IMR-90 (cell line): ENCODE measurements at regions not wholly inside any gene's neighbourhood (a gene's known extent, or its start where the extent isn't known, plus 50 kb on each side); places are given as distances from the start of the nearest gene placed in this dataset.

Source experiments
- ATAC-seq: fragments of 200-7000 bp; cut with Tn5 transposase; 2 replicates; pipeline ENCODE4 v1.9.1; 2020; ENCODE audit warnings: low read depth, mild to moderate bottlenecking, moderate library complexity
- BruUV-seq: library from RNA; stranded (reverse); fragments of 400-500 nt; replicated peaks from 2 replicates; lab custom pipeline; 2021; lab: Mats Ljungman, UMichigan
- CTCF ChIA-PET: fragments of 300-600 bp; formaldehyde crosslinking; extraction: SDS; loops from one replicate; lab custom pipeline; 2021; ENCODE audit warnings: antibody characterized with exemption; lab: Yijun Ruan, JAX
- POLR2A ChIA-PET: fragments of 300-600 bp; sonication (Branson Sonifier 250); formaldehyde crosslinking; loops from one replicate; lab custom pipeline; 2022; ENCODE audit warnings: antibody characterized with exemption; ENCODE audit not compliant: unreplicated experiment; lab: Charles Lee
- DNase-seq: peaks from one replicate; pipeline ENCODE4 v3.0.0; 2013
- H2AFZ ChIP-seq: replicated peaks from 2 replicates; pipeline ENCODE3; 2013; ENCODE audit warnings: low read length, mild to moderate bottlenecking; ENCODE audit not compliant: poor library complexity
- H2AK5ac ChIP-seq: 2 replicates; pipeline ENCODE4 v1.6.1; 2013; ENCODE audit warnings: low read depth, low read length, inconsistent platforms
- H2AK9ac ChIP-seq: replicated peaks from 2 replicates; pipeline ENCODE3; 2013; ENCODE audit warnings: mild to moderate bottlenecking, low read depth, low read length, moderate library complexity; ENCODE audit not compliant: poor library complexity
- H2BK120ac ChIP-seq: 2 replicates; pipeline ENCODE4 v1.6.1; 2013; ENCODE audit warnings: low read depth, low read length, inconsistent platforms
- H2BK15ac ChIP-seq: 3 replicates; pipeline ENCODE4 v1.6.1; 2013; ENCODE audit warnings: low read depth, low read length, inconsistent platforms
- H2BK20ac ChIP-seq: 2 replicates; pipeline ENCODE4 v1.6.1; 2013; ENCODE audit warnings: low read depth, mild to moderate bottlenecking, inconsistent platforms, low read length, moderate library complexity
- H2BK5ac ChIP-seq: 2 replicates; pipeline ENCODE4 v1.6.1; 2013; ENCODE audit warnings: mild to moderate bottlenecking, low read depth, low read length, inconsistent platforms; ENCODE audit not compliant: poor library complexity, severe bottlenecking
- H3K14ac ChIP-seq: replicated peaks from 2 replicates; pipeline ENCODE4 v1.6.1; 2013; ENCODE audit warnings: low read depth, low read length, inconsistent platforms
- H3K18ac ChIP-seq: 2 replicates; pipeline ENCODE4 v1.6.1; 2013; ENCODE audit warnings: low read depth, low read length, control low read depth
- H3K23ac ChIP-seq: 2 replicates; pipeline ENCODE4 v1.6.1; 2013; ENCODE audit warnings: low read depth, low read length, inconsistent platforms
- H3K27ac ChIP-seq: 2 replicates; pipeline ENCODE4 v1.5.1; 2013; ENCODE audit warnings: mild to moderate bottlenecking, control low read depth, low read length; ENCODE audit not compliant: insufficient read depth
- H3K27me3 ChIP-seq: 2 replicates; pipeline ENCODE4 v1.6.1; 2013; ENCODE audit warnings: low read length; ENCODE audit not compliant: control insufficient read depth, insufficient read depth
- H3K36me3 ChIP-seq: 2 replicates; pipeline ENCODE4 v1.6.1; 2013; ENCODE audit warnings: low read length, mixed read lengths; ENCODE audit not compliant: control insufficient read depth, insufficient read depth
- H3K4ac ChIP-seq: 2 replicates; pipeline ENCODE4 v1.6.1; 2013; ENCODE audit warnings: low read depth, low read length, inconsistent platforms
- H3K4me1 ChIP-seq: 2 replicates; pipeline ENCODE4 v1.6.1; 2013; ENCODE audit warnings: low read length, mixed read lengths; ENCODE audit not compliant: control insufficient read depth, insufficient read depth
- H3K4me2 ChIP-seq: 2 replicates; pipeline ENCODE4 v1.6.1; 2013; ENCODE audit warnings: low read depth, mild to moderate bottlenecking, control low read depth, low read length, moderate library complexity
- H3K4me3 ChIP-seq: 2 replicates; pipeline ENCODE4 v1.5.1; 2013; ENCODE audit warnings: low read depth, mild to moderate bottlenecking, control low read depth, low read length, moderate library complexity; ENCODE audit not compliant: insufficient read depth
- H3K56ac ChIP-seq: 2 replicates; pipeline ENCODE4 v1.6.1; 2013; ENCODE audit warnings: low read length, inconsistent platforms; ENCODE audit not compliant: insufficient read depth; ENCODE audit errors: extremely low read depth
- H3K79me1 ChIP-seq, 2 experiments: 2 replicates each; pipeline ENCODE4 v1.6.1; 2013; ENCODE audit warnings: low read length in 2 of 2, inconsistent platforms in 1 of 2, low read depth in 1 of 2
- H3K9ac ChIP-seq: 2 replicates; pipeline ENCODE4 v1.6.1; 2013; ENCODE audit warnings: low read depth, low read length, control low read depth
- H3K9me1 ChIP-seq: 2 replicates; pipeline ENCODE4 v1.6.1; 2013; ENCODE audit warnings: low read length, inconsistent platforms; ENCODE audit not compliant: insufficient read depth
- H3K9me3 ChIP-seq: 2 replicates; pipeline ENCODE4 v1.6.1; 2013; ENCODE audit warnings: low read length; ENCODE audit not compliant: control insufficient read depth, insufficient read depth
- H4K20me1 ChIP-seq: 2 replicates; pipeline ENCODE4 v1.6.1; 2013; ENCODE audit warnings: low read length, inconsistent platforms; ENCODE audit not compliant: insufficient read depth
- H4K5ac ChIP-seq: 2 replicates; pipeline ENCODE4 v1.6.1; 2013; ENCODE audit warnings: mild to moderate bottlenecking, low read depth, low read length, control low read depth
- H4K8ac ChIP-seq, 2 experiments: 2 replicates each; pipeline ENCODE4 v1.6.1; 2013; ENCODE audit warnings: low read depth in 2 of 2, low read length in 2 of 2, control low read depth in 1 of 2, inconsistent platforms in 1 of 2
- H4K91ac ChIP-seq: 2 replicates; pipeline ENCODE4 v1.6.1; 2013; ENCODE audit warnings: low read depth, low read length, inconsistent platforms; ENCODE audit not compliant: insufficient read depth
- CEBPB ChIP-seq: IDR thresholded peaks from 2 replicates; pipeline ENCODE4 v1.6.1; 2012; ENCODE audit warnings: low read depth, low read length, improper control_type of control experiment
- ELK1 ChIP-seq: fragments of 150-350 bp; IDR thresholded peaks from 2 replicates; pipeline ENCODE4 v1.6.1; 2016; ENCODE audit warnings: low read depth, mild to moderate bottlenecking, low read length, moderate library complexity, borderline replicate concordance
- POLR2A ChIP-seq: IDR thresholded peaks from 2 replicates; pipeline ENCODE4 v1.6.1; 2012; ENCODE audit warnings: mild to moderate bottlenecking, low read depth, low read length
- RAD21 ChIP-seq: IDR thresholded peaks from 2 replicates; pipeline ENCODE4 v1.6.1; 2012; ENCODE audit warnings: low read length, improper control_type of control experiment
- SMC3 ChIP-seq: fragments of 150-350 bp; IDR thresholded peaks from 2 replicates; pipeline ENCODE4 v1.6.1; 2016; ENCODE audit warnings: low read depth, mild to moderate bottlenecking, antibody characterized with exemption, low read length, moderate library complexity
- WGBS, 2 experiments: methylation state at CpG; one replicate each; pipeline versions ENCODE4 v1.1.5 to v1.1.7; 2013; ENCODE audit warnings: missing lambda C conversion rate in 2 of 2; ENCODE audit not compliant: insufficient read length in 1 of 2; ENCODE audit errors: extremely low coverage in 2 of 2; 5-methylcytosine and 5-hydroxymethylcytosine counted together
- dilution Hi-C: fragments of 300-500 bp; cut with HindIII; formaldehyde crosslinking; loops from one replicate; pipeline ENCODE4 v1.14.3; 2018; ENCODE audit warnings: low sequenced_read_pairs; ENCODE audit not compliant: unreplicated experiment
- in situ Hi-C: fragments of 300-500 bp; cut with MboI; formaldehyde crosslinking; loops from 3 replicates; pipeline ENCODE4 v1.14.3; 2019; ENCODE audit warnings: low sequenced_read_pairs, inconsistent platforms, mixed read lengths
- intact Hi-C: fragments of 100-400 bp; cut with micrococcal nuclease; formaldehyde crosslinking; loops from 2 replicates; pipeline ENCODE4 v1.10.0; 2022

DNA sequence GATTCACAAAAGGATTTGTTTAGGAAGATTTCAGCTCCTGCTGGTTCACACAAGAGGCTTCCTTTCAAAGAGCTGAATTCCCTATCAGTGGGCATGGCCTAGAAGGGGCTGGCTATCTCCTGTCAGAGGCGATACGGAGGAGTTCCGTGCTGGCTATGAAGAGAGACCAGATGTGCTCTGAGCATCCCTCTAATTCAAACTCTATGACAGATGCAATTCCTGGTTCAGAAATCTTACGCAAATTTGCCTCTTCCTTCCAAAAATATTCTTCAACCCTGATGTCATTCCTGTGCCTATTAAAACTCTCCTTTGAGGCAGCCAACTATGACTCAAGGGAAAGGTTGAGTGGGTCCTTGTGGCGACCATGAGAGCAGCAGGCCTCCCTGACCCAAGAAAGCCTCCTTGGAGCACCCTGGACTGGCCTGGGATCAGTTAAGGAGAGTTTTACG, 139.3 kb upstream of the HES1 start:
- no peak for TF ChIP-seq ELK1
- no peak for TF ChIP-seq POLR2A
- no peak for TF ChIP-seq SMC3
- no peak for TF ChIP-seq RAD21
- no peak for TF ChIP-seq CEBPB
- H2AFZ ChIP-seq, result no peak overlapping the region
- peaks cover 41% of the 10 kb centered on the region for H3K27me3 ChIP-seq
- ATAC-seq (no peak), DNase-seq (no peak)
- no peaks in the 10 kb centered on the region for H4K20me1 ChIP-seq
- H3K36me3 ChIP-seq, result no peaks in the 10 kb centered on the region
- no peaks in the 10 kb centered on the region for H3K9me1 ChIP-seq
- H3K4me2 ChIP-seq, result no peak overlapping the region
- ChIA-PET POLR2A (no interaction called here), CTCF (no interaction called here)
- H2BK15ac ChIP-seq, result no peak overlapping the region
- H3K4me3 ChIP-seq, result no peak overlapping the region
- no peak overlapping the region for H2BK20ac ChIP-seq
- H3K18ac ChIP-seq, result no peak overlapping the region
- H4K5ac ChIP-seq, result no peak overlapping the region
- no peaks in the 10 kb centered on the region for H3K9me3 ChIP-seq
- H2AK9ac ChIP-seq, result no peak overlapping the region
- H2BK5ac ChIP-seq, result no peak overlapping the region
- no peak overlapping the region for H4K91ac ChIP-seq
- H3K4ac ChIP-seq, result no peak overlapping the region
- H3K79me1 ChIP-seq, result no peaks in the 10 kb centered on the region
- no TSS peak for BruUV-seq
- no peak overlapping the region for H2BK120ac ChIP-seq
- no peak overlapping the region for H3K27ac ChIP-seq
- H3K23ac ChIP-seq, result no peak overlapping the region
- H4K8ac ChIP-seq, result no peak overlapping the region
- intact Hi-C loops (no loop called here), dilution Hi-C loops (no loop called here), in situ Hi-C loops (no loop called here)
- 100% methylated on average over 3 of the region's 6 CpGs; no CpG with 5 or more reads in 1 of the 2 experiments for WGBS, 2 experiments
- H3K56ac ChIP-seq, result no peak overlapping the region
- no peak overlapping the region for H2AK5ac ChIP-seq
- no peak overlapping the region for H3K9ac ChIP-seq
- no peak overlapping the region for H3K14ac ChIP-seq
- no peaks in the 10 kb centered on the region for H3K4me1 ChIP-seq
